GM21619 (cell line): ENCODE measurements at regions not wholly inside any gene's neighbourhood (a gene's known extent, or its start where the extent isn't known, plus 50 kb on each side); places are given as distances from the start of the nearest gene placed in this dataset.

Source experiments
- ATAC-seq: cut with Tn5 transposase; IDR thresholded peaks from one replicate; pipeline ENCODE4 v1.9.1; 2021; ENCODE audit not compliant: unreplicated experiment

DNA sequence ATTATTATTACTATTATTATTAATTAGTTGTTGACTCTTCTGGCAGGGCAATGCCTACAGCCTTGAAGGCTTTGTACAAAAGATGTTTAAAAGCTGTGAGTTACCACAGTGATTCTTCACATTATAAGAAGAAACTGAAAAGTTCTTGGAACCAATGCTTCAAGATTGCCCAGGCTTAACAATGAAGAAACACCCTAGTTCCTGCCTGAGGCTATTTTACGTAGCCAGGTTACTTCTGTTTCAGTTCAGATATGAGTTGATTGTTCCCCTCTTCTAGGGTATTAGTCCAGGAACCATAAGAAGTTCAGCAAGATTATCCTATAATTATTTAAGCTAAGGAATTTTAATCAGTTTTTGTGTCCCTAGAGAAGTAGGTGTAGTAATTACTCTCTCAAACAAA, 154.6 kb upstream of the CDH12 start:
- no peak for ATAC-seq

DNA sequence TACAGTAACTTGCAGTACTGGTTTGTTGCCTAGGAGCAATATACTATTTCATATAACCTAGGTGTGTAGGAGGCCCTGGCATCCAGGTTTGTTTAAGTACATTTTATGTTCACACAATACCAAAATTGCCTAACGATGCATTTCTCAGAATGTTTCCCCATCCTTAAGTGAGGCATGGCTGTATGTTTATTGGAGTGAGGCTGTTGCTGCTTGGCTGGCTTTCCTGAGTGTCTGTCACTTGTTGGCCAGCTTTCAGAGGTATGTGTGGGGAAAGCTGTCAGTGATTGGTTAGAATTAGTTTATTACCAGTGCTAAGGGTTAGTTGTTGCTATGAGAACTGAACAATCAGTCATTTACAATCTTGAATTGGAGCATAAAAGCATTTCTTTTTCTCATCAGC, 154.1 kb upstream of the CDH12 start:
- no peak for ATAC-seq

DNA sequence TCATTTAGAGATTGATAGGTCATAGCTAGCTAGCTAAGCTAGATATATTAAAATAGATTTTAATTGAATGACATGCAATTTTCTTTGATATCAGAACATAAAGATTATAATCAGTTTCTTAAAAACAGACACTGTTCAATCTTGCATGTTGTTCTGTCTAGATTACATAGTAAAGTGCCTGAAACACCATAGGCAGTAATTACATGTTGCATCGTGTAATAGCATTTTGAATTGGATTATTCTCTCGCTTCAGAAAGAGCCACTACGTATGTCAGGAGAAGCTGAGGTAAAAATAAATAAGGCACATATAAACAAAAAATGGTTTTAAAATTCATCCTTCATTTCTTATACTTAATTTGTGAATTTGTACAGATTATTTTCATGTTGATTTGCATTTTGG, 148.0 kb upstream of the CDH12 start:
- no peak for ATAC-seq

GRCh38 chr5:22998774-22999173, 145.6 kb upstream of the CDH12 start:
- no peak for ATAC-seq

DNA sequence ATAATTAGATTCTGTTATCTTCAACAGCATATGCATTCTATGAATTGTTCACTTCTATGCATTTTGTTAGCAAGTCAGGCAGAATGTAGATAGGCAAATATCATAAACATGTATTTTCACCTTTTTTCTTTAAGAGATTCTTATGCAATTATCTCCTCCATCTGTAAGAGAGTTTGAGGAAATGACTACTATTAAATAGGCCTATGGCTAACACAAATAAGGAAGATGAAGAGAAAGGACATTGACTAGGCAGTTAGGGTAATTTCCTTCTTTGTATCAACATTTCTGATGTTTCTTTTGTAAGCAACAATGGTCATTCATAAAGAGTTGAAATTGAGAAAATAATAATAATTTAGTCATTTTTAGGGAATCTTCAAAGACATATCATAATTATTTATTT, 145.2 kb upstream of the CDH12 start:
- ATAC-seq: no peak

DNA sequence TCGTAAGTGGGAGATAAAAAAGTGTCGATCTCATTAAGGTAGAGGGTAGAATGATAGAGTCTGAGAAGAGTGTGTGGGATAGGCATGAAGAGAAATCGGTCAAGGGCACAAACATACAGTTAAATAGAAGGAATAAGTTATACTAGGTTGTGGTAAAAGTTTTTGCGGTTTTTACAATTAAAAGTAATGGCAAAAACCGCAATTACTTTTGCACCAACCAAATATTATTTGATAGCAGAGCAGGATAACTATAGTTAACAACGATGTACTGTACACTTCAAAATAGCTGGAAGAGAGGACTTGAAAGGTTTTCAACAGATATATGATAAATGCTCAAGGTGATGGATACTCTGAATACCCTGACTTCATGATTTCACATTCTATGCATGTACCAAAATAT, 135.8 kb upstream of the CDH12 start:
- no peak for ATAC-seq

GRCh38 chr5:22986281-22986680, 133.1 kb upstream of the CDH12 start:
- no peak for ATAC-seq

- ATAC-seq: no peak
Measured at GRCh38 chr5:22985446-22985845, 132.3 kb upstream of the CDH12 start.

GRCh38 chr5:22970956-22971618, 117.9 kb upstream of the CDH12 start:
- ATAC-seq: no peak

DNA sequence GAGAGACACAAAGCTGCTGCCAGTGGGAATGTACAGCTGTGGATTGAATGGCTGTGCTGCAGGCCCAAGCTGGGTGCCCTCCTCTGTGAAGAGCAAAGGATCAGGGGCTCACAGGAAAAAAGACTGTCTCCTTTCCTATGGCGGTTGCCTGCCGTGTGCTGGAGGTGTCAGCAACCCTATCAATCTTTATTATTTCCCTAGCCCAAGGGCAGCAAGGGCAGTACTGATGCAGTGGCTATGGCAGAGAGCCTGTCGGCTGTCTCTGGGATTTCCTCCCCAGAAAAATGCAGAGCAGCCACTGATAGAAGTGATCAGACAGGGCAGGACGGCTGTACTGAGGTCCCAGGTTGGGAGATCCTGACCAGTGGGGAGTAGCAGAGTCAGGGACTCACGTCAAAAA, 117.3 kb upstream of the CDH12 start:
- ATAC-seq: no peak

DNA sequence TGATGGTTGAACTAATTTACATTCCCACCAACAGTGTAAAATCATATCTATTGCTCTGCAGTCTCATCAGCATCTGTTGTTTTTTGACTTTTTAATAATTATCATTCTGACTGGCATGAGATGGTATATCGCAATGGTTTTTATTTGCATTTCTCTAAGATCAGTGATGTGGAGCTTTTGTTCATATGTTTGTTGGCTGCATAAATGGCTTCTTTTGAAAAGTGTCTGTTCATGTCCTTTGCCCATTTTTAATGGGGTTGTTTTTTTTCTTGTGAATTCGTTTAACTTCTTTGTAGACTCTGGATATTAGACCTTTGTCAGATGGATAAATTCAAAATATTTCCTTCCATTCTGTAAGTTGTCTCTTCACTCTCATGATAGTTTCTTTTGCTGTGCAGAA, 115.2 kb upstream of the CDH12 start:
- ATAC-seq: no peak

GRCh38 chr5:22965960-22966359, 112.8 kb upstream of the CDH12 start:
- ATAC-seq: no peak

DNA sequence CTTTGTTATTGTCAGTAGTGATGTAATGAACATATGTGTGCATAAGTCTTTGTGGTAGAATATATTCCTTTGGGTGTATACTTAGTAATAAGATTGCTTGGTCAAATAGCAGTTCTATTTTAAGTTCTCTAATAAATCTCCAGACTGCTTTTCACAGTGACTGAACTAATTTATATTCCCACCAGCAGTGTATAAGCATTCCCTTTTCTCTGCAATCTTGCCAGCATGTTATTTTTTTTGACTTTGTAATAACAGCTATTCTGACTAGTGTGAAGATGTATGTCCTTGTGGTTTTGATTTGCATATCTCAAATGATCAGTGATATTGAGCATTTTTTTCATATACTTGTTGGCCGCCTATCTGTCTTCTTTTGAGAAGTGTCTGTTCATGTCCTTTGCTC, 111.5 kb upstream of the CDH12 start:
- no peak for ATAC-seq

- no peak for ATAC-seq
Measured at GRCh38 chr5:22958462-22959262, 105.5 kb upstream of the CDH12 start.

DNA sequence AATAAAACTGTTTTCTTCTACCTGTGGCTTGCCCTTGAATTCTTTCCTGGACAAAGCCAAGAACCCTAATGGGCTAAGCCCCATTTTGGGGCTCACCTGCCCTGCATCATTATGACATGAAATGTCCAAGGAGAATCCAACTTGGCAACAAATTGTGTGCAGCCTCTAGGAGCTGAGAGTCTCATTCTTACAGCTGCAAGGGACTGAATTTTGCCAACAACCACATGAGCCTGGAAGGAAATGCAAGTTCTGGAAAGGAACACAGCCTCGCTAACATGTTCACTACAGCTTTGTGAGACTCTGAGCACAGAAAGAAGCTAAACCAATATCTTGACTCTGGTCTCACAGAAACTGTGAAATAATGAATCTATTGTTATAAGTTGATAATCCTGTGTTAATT, 94.8 kb upstream of the CDH12 start:
- ATAC-seq: no peak

GRCh38 chr5:22938362-22938761, 85.2 kb upstream of the CDH12 start:
- ATAC-seq: no peak

DNA sequence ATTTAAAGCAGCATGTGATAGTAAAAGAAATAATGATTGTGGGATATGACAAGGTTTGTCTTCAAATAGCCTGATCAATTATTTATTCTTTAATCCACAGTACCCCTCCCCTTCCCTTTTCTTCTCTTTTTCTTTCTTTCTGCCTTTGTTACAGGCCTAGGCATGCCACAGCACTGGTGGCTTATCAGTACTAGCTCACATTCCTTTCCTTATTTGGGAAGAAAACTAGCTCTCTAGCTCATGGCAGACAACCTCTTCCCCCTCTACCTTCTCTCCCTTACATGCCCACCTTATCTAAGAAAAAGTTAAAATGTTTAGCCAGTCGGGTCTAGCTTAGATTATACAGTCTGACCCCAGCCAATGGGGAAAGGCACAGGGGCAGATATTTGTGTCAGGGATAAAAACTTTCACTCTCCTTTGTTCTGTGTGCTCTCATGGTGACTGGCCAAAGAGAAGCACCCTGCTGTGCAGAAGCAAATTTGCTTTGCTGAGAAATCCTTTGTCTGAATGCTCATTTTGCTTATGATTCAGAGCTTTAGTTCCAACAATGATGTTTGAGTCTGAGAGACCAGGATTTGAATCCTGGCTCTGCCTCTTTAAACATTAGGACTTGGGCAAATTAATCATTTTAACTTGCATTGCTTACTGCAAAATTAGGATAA, 75.8 kb upstream of the CDH12 start:
- no peak for ATAC-seq

- ATAC-seq: no peak
Measured at GRCh38 chr5:22926574-22926973, 73.4 kb upstream of the CDH12 start.

DNA sequence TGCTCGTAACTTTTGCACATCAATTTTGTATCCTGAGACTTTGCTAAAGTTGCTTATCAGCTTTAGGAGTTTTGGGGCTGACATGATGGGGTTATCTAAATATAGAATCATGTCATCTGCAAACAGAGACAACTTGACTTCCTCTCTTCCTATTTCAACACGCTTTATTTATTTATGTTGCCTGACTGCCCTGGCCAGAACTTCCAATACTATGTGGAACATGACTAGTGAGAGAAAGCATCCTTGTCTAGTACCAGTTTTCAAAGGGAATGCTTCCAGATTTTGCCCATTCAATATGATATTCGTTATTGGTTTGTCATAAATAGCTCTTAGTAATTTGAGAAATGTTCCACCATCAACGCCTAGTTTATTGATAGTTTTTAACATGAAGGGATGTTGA, 65.4 kb upstream of the CDH12 start:
- ATAC-seq: no peak

- ATAC-seq: no peak
Measured at GRCh38 chr5:22916393-22916792, 63.2 kb upstream of the CDH12 start.

- ATAC-seq: no peak
Measured at GRCh38 chr5:22911019-22911418, 57.9 kb upstream of the CDH12 start.

DNA sequence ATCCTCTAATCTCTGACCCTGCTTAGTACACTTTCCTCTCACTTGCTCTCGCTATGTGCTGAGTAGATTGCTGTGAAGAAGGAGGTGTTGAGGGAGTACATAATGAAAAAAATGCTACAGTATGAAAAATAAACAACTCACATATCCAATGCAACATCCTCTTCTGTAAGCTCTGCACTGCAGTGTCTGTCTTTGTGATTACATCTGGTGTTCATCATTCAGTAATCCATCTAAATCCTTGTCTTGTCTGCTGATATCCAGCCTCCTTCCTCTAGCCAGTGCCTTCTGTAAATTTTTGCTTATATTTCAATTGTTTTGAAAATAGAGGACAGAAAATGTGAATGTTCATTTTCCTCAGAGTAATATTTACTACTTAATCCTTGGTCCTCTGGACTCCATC, 57.4 kb upstream of the CDH12 start:
- ATAC-seq: no peak
